Keratinocyte (primary cell): ENCODE measurements at regions not wholly inside any gene's neighbourhood (a gene's known extent, or its start where the extent isn't known, plus 50 kb on each side); places are given as distances from the start of the nearest gene placed in this dataset.

Experiments used
- CTCF ChIP-seq, 3 experiments: IDR thresholded peaks in 1 of 3; conservative IDR thresholded peaks in 1 of 3; optimal IDR thresholded peaks in 1 of 3; 2 replicates in 2 of 3; 3 replicates in 1 of 3; pipeline versions ENCODE3 to v1.5.1; 2011; ENCODE audit warnings: low read length in 3 of 3, mild to moderate bottlenecking in 3 of 3, moderate library complexity in 2 of 3, control low read depth in 1 of 3, inconsistent platforms in 1 of 3; ENCODE audit not compliant: insufficient read depth in 2 of 3; ENCODE audit errors: extremely low read depth in 1 of 3
- EZH2 ChIP-seq: IDR thresholded peaks from one replicate; pipeline ENCODE4 v1.6.1; 2012; ENCODE audit warnings: inconsistent platforms, mild to moderate bottlenecking, low read length, moderate library complexity

- TF ChIP-seq CTCF (optimal IDR thresholded peaks at IDR 0.05 in 1 of 3, IDR thresholded peaks at IDR 0.05 in 1 of 3, conservative IDR thresholded peaks at IDR 0.05 in 1 of 3; ENCODE audit: extremely low read depth in 1 of 3, insufficient read depth in 2 of 3, low read length in 3 of 3) (no peak), EZH2 (no peak)
Measured at GRCh38 chr7:63038987-63039386, 959.7 kb upstream of the ZNF722 start.
